CD4-positive, alpha-beta T cell treated with Interleukin-12 subunit alpha and Interleukin-12 subunit beta, for 1 hour (primary cell): ENCODE measurements at regions not wholly inside any gene's neighbourhood (a gene's known extent, or its start where the extent isn't known, plus 50 kb on each side); places are given as distances from the start of the nearest gene placed in this dataset.
"Not testable (repeated sequence)": the region's sequence is repeated elsewhere in the genome, so short reads cannot be mapped to it uniquely, and the experiment has no call there.

Source experiments
- DNase-seq: peaks from one replicate; pipeline ENCODE4 v3.0.0-alpha.2; 2020

GRCh38 chr2:156254637-156255067 is 77.9 kb downstream of the NR4A2 start:
- peak; percentile 11 for DNase-seq

GRCh38 chr2:156253765-156254164 is 78.8 kb downstream of the NR4A2 start:
- DNase-seq: no peak

DNA sequence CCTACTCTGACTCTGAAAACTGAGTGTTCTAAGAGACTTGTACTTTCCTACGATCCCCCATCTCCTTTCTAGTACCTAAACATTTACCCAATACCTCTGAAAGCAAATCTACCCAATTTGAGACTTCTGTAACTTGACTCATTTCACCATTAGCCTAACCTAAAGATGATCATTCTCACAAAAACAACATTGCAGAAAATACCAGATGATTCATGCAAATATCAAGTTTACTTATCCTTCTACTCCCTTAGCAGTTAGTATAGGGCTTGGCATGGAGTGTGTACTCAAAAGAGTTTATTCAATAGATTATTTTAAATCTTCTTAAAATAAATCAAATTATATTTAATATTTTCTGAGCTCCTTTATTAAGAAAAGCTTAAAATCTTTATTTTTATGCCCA is 89.6 kb downstream of the NR4A2 start:
- no peak for DNase-seq

DNA sequence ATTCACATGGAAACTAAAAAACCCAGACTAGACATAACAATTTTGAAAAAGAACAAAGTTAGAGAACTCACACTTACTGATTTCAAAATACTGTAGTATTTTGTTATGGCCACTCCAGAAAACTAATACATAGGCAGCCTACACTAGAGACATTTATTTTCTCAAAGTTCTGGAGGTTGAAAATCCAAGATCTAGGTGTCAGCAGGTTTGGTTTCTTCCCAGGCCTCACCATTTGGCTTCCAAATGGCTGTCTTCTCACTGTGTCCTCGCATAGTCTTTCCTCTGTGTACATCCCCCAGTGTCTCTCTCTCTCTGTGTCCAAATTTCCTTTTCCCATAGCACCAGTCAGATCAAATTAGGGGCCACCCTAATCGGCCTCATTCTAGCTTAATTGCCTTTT is 95.0 kb downstream of the NR4A2 start:
- DNase-seq: no peak

- no peak for DNase-seq
Measured at GRCh38 chr2:156229724-156230362, 102.7 kb downstream of the NR4A2 start.

- not testable (repeated sequence) for DNase-seq
Measured at GRCh38 chr2:156223328-156223727, 109.2 kb downstream of the NR4A2 start.

DNA sequence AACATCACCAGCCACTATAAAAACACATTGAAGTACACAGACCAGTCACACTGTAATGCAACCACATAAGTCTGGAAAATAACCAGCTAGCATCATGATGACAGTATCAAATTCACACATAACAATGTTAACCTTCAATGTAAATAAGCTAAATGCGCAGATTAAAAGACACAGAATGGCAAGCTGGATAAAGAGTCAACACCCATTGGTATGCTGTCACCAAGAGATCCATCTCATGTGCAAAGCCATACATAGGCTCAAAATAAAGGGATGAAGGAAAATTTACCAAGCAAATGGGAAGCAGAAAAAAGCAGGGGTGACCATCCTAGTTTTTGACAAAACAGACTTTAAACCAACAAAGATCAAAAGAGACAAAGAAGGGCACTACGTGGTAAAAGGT is 110.8 kb downstream of the NR4A2 start:
- DNase-seq: no peak

DNA sequence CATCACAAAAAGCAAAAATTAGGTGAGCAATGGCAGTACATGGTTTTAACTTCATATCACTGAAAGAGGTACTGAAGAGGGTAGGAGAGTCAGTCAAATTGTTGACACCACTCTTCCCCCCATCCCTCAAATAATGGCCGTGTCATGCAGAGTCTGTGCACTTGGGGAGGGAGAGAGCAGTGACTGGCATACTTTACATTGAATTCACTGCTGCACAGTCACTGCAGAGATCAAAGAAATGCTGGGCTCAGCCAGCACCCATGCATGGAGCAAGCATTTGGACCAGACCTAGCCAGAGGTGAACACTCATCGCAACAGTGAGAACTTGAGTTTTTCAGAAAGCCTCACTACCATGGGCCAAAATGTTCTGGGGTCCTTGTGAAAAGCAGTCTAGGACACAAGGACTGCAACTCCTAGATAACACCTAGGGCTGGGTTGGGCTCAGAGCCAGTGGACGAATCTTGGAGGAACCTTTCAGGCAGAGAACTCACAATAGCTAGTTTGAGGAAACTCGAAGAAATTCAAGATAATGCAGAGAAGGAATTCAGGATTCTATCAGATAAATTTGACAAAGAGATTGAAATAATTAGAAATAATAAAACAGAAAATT is 112.9 kb downstream of the NR4A2 start:
- no peak for DNase-seq

- no peak for DNase-seq
Measured at GRCh38 chr2:156215656-156216055, 116.9 kb downstream of the NR4A2 start.

DNA sequence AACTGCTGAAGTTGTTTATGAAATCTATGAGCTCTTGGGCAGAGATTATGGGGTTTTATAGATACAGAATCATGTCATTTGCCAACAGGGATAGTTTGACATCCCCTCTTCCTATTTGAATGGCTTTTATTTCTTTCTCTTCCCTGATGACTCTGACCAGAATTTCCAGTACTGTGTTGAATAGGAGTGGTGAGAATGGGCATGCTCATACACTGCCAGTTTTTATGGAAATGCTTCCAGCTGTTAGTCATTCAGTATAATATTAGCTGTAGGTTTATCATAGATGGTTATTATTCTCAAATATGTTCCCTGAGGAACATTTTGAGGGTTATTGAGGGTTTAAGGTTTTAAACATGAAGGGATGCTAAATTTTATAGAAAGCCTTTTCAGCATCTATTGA is 121.2 kb downstream of the NR4A2 start:
- no peak for DNase-seq

DNA sequence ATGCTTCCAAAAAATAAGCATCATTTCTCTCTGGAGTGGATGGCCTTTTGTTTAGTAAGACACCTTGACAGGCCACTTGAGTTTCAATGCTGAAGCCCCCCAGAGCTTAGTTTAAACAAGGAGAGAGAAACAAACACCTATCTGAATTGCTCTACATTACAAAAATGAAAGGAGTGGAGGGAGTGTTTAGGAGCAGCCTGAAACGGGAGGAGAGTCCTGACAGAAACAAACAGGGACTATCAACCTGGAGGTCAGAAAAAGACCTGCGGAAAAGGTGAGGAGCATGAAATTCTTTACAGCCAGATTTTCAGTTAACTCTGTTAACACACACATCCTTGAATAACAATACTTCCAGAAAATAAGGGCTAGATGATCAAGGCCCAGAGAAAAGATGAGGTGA is 126.2 kb downstream of the NR4A2 start:
- DNase-seq: no peak

GRCh38 chr2:156199588-156199987 is 132.9 kb downstream of the NR4A2 start:
- no peak for DNase-seq

GRCh38 chr2:156196031-156196430 is 136.5 kb downstream of the NR4A2 start:
- DNase-seq: no peak

GRCh38 chr2:156192468-156192867 is 140.1 kb downstream of the NR4A2 start:
- DNase-seq: no peak

- no peak for DNase-seq
Measured at GRCh38 chr2:156191527-156191926, 141.0 kb downstream of the NR4A2 start.

DNA sequence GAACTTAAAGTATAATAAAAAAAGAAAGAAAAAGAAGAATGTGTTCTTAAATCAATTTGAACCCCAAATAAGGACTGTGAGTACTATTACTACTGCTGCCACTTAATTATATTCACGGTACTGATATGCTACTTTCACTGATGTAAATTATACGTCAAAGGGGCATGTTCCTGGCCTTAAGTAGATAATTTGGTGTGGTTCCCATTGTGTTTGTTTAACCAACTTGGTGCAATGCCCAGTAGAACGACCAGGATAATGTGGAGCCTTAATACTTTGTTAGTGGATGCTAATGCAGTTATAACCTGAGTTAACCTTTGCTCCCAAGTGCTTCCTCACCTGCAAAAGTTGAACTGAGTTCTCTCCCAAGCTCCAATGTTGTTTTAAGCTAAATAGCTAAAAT is 142.0 kb downstream of the NR4A2 start:
- no peak for DNase-seq

- no peak for DNase-seq
Measured at GRCh38 chr2:156189584-156189983, 142.9 kb downstream of the NR4A2 start.

- DNase-seq: no peak
Measured at GRCh38 chr2:156189143-156189542, 143.4 kb downstream of the NR4A2 start.

- no peak for DNase-seq
Measured at GRCh38 chr2:156182132-156182531, 150.4 kb downstream of the NR4A2 start.

DNA sequence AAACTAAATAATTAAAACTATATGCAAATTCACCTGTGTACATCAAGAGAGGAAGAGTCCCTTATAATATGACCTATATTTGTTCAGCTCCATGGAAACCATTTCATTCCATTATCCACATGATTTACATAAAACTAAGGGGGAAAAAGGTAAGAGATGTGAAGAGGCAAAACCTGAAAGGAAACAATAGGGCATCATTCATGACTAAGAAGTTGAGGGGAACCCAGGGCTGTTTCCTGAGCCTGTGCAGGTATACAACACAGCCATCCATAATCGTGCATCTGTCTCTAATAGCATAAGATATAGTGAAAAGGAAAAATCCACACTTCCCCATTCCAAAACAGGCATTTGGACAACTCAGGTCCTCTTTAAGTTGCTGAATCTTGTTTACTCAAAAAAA is 151.3 kb downstream of the NR4A2 start:
- DNase-seq: no peak

DNA sequence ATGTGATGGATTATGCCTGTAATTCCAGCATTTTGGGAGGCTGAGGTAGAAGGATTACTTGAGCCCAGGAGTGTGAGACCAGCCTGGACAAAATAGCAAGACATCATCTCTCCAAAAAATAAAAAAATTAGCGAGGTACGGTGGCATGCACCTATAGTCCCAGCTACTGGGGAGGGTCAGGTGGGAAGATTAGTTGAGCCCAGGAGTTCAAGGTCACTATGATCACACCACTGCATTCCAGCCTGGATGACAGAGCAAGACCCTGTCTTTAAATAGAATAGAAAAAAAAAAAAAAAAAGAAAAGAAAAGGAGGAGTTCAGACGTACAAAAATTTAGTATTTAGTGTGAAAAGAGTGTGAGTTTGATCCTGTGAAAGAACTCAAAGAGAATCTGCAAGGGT is 154.9 kb downstream of the NR4A2 start:
- no peak for DNase-seq

- DNase-seq: no peak
Measured at GRCh38 chr2:156175946-156176345, 156.6 kb downstream of the NR4A2 start.

GRCh38 chr2:156170929-156171328 is 161.6 kb downstream of the NR4A2 start:
- no peak for DNase-seq

DNA sequence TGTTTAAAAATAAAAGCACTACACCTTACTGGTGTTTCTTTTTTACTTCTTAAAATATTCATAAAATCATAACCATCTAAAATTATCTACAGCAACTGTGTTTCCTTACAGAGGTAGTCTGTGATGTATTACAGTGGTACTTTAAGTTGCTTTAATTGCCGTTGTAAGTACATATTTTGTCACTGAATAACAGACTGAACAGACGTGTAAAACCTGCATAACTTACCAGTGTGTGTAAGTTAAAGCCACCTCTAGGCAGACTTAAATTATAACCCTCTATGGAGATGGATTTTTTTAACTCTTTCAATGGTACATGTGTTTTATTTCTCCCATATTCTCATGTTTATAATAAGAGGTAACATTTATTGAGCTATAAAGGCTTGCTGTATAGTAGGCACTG is 166.8 kb downstream of the NR4A2 start:
- DNase-seq: no peak

GRCh38 chr2:156164091-156164720 is 168.3 kb downstream of the NR4A2 start:
- DNase-seq: no peak
